Breast epithelium (tissue), 3 donors: ENCODE measurements at regions not wholly inside any gene's neighbourhood (a gene's known extent, or its start where the extent isn't known, plus 50 kb on each side); places are given as distances from the start of the nearest gene placed in this dataset.

Experiments used
- POLR2AphosphoS5 ChIP-seq, 3 donors: sonication (generic); formaldehyde crosslinking; IDR thresholded peaks; one replicate each; pipeline ENCODE4 v1.6.1; 2017; ENCODE audit warnings: antibody characterized with exemption in 3 of 3
- TF ChIP-seq, protein P1 (sequence below), 3 donors: fragments of 450-650 bp; IDR thresholded peaks; one replicate each; pipeline ENCODE4 v1.5.1; 2016 to 2017; ENCODE audit warnings: antibody characterized with exemption in 3 of 3, mild to moderate bottlenecking in 3 of 3, moderate library complexity in 3 of 3

DNA sequence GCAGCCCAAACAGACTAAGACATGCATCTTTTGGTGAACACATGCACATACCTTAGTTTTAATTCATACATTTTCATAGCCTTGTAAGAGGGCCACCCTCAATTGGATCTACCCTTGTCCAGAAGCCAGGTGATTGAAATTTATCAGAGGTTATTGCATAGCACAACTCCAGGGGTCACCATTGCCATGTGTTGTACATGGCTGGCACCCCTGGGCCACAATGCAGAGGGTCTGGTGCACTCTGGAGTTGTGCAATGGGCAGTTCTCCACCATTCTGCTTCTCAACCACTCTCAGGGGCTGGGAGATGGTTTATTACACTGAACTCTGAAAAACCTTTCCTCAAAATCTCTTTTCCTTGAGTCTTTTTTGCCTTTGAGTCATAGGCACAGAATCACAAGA is 184.4 kb upstream of the CXorf66 start:
- TF ChIP-seq, protein P1, sequence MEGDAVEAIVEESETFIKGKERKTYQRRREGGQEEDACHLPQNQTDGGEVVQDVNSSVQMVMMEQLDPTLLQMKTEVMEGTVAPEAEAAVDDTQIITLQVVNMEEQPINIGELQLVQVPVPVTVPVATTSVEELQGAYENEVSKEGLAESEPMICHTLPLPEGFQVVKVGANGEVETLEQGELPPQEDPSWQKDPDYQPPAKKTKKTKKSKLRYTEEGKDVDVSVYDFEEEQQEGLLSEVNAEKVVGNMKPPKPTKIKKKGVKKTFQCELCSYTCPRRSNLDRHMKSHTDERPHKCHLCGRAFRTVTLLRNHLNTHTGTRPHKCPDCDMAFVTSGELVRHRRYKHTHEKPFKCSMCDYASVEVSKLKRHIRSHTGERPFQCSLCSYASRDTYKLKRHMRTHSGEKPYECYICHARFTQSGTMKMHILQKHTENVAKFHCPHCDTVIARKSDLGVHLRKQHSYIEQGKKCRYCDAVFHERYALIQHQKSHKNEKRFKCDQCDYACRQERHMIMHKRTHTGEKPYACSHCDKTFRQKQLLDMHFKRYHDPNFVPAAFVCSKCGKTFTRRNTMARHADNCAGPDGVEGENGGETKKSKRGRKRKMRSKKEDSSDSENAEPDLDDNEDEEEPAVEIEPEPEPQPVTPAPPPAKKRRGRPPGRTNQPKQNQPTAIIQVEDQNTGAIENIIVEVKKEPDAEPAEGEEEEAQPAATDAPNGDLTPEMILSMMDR (IDR thresholded peaks at IDR 0.05), result no peak
- TF ChIP-seq POLR2AphosphoS5 (IDR thresholded peaks at IDR 0.05), result no peak
